ENCODE measurements at regions not wholly inside any gene's neighbourhood (a gene's known extent, or its start where the extent isn't known, plus 50 kb on each side); places are given as distances from the start of the nearest gene placed in this dataset.

DNA sequence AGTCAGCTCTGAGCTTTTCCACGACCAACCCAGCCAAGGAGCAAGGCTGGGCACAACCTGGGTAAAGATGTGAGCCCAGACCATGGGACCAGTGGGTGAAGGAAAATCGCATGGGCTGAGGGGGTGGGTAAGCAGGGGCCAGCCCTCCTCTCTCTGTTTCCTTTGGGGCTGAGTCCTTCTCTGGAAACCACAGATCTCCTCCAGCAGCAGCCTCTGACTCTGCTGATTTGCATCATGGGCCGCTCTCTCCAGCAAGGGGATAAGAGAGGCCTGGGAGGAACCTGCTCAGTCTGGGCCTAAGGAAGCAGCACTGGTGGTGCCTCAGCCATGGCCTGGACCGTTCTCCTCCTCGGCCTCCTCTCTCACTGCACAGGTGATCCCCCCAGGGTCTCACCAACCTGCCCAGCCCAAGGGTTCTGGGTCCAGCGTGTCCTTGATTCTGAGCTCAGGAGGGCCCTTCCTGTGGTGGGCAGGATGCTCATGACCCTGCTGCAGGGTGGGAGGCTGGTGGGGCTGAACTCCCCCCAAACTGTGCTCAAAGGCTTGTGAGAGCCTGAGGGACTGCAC, 67.8 kb downstream of the GGTLC2 start:
- TF ChIP-seq, protein P1, sequence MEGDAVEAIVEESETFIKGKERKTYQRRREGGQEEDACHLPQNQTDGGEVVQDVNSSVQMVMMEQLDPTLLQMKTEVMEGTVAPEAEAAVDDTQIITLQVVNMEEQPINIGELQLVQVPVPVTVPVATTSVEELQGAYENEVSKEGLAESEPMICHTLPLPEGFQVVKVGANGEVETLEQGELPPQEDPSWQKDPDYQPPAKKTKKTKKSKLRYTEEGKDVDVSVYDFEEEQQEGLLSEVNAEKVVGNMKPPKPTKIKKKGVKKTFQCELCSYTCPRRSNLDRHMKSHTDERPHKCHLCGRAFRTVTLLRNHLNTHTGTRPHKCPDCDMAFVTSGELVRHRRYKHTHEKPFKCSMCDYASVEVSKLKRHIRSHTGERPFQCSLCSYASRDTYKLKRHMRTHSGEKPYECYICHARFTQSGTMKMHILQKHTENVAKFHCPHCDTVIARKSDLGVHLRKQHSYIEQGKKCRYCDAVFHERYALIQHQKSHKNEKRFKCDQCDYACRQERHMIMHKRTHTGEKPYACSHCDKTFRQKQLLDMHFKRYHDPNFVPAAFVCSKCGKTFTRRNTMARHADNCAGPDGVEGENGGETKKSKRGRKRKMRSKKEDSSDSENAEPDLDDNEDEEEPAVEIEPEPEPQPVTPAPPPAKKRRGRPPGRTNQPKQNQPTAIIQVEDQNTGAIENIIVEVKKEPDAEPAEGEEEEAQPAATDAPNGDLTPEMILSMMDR (IDR thresholded peaks at IDR 0.05), result no peak
- no peak for TF ChIP-seq POLR2A (IDR thresholded peaks at IDR 0.05)

Data from gastroesophageal sphincter (tissue), 3 donors.